OCI-LY1 (cell line): ENCODE measurements at regions not wholly inside any gene's neighbourhood (a gene's known extent, or its start where the extent isn't known, plus 50 kb on each side); places are given as distances from the start of the nearest gene placed in this dataset.

ENCODE experiments used
- CTCF ChIP-seq: fragments of 200-600 bp; sonication (generic), shearing (Covaris generic); IDR thresholded peaks from 2 replicates; pipeline ENCODE4 v1.5.1; 2017; ENCODE audit warnings: mild to moderate bottlenecking, antibody characterized with exemption, low read length, moderate library complexity, mixed read lengths
- EZH2 ChIP-seq: fragments of 200-600 bp; sonication (generic), shearing (Covaris generic); IDR thresholded peaks from 2 replicates; pipeline ENCODE4 v1.8.0; 2017; ENCODE audit warnings: borderline replicate concordance, mixed run types, mild to moderate bottlenecking, antibody characterized with exemption, low read length, moderate library complexity, mixed read lengths

- TF ChIP-seq CTCF, result no peak
- no peak for TF ChIP-seq EZH2
Measured at GRCh38 chr1:103307751-103308150, 199.4 kb upstream of the COL11A1 start.
